K562 (cell line): ENCODE measurements at regions not wholly inside any gene's neighbourhood (a gene's known extent, or its start where the extent isn't known, plus 50 kb on each side); places are given as distances from the start of the nearest gene placed in this dataset.

Source experiments
- ATAC-seq: fragments of 200-7000 bp; cut with Tn5 transposase; 3 replicates; pipeline ENCODE4 v1.9.1; 2020; ENCODE audit warnings: moderate library complexity
- BruUV-seq: library from RNA; stranded (reverse); fragments of 400-500 nt; replicated peaks from 2 replicates; lab custom pipeline; 2021; lab: Mats Ljungman, UMichigan
- CTCF ChIA-PET: fragments of 300-600 bp; formaldehyde crosslinking; extraction: SDS; loops from one replicate; lab custom pipeline; 2021; ENCODE audit warnings: low intra/inter-chr PET ratio; lab: Yijun Ruan, JAX
- POLR2A ChIA-PET: fragments of 300-600, 350-650 bp; sonication (Branson Sonifier 250); formaldehyde crosslinking; extraction: SDS; loops from one replicate; lab custom pipeline; 2021; ENCODE audit warnings: antibody characterized with exemption, inconsistent platforms; lab: Yijun Ruan, JAX
- DNase-seq, 4 experiments: peaks; one replicate each; pipeline versions ENCODE4 v3.0.0 to v3.0.0-alpha.2; 2011 to 2018; ENCODE audit warnings: low spot score in 3 of 4, mixed read lengths in 3 of 4; ENCODE audit errors: extremely low read depth in 1 of 4
- FAIRE-seq: peaks from 2 replicates; lab custom pipeline; 2011; peaks lifted over from hg19 to GRCh38; lab: Jason Lieb, UNC
- H2AFZ ChIP-seq: 2 replicates; pipeline ENCODE4 v1.6.0; 2011; ENCODE audit warnings: low read depth, low read length, control low read depth, inconsistent platforms
- H3K27ac ChIP-seq: fragments of 200-600 bp; 3 replicates; pipeline ENCODE4 v1.8.0; 2011; ENCODE audit warnings: low read depth, mild to moderate bottlenecking, control low read depth, inconsistent platforms, low read length, moderate library complexity, mixed read lengths; ENCODE audit errors: extremely low read depth
- H3K27me3 ChIP-seq, 2 experiments: fragments of 300-600 bp in 1 of 2; 2 replicates in 1 of 2; 3 replicates in 1 of 2; pipeline versions ENCODE4 v1.6.0 to v1.8.0; 2011; ENCODE audit warnings: inconsistent platforms in 2 of 2, low read length in 2 of 2, mild to moderate bottlenecking in 1 of 2, mixed read lengths in 1 of 2, moderate library complexity in 1 of 2; ENCODE audit not compliant: control insufficient read depth in 2 of 2, insufficient read depth in 2 of 2
- H3K36me3 ChIP-seq: fragments of 300-600 bp; 3 replicates; pipeline ENCODE4 v1.8.0; 2011; ENCODE audit warnings: mild to moderate bottlenecking, low read length, inconsistent platforms; ENCODE audit not compliant: control insufficient read depth, insufficient read depth
- H3K4me1 ChIP-seq, 2 experiments: fragments of 200-600 bp in 1 of 2; replicated peaks in 1 of 2; 2 replicates in 1 of 2; 3 replicates in 1 of 2; pipeline versions ENCODE4 v1.5.1 to v1.8.0; 2011; ENCODE audit warnings: inconsistent platforms in 2 of 2, low read length in 2 of 2, mild to moderate bottlenecking in 1 of 2, mixed read lengths in 1 of 2, moderate library complexity in 1 of 2; ENCODE audit not compliant: control insufficient read depth in 2 of 2, insufficient read depth in 2 of 2
- H3K4me2 ChIP-seq: 2 replicates; pipeline ENCODE4 v1.6.1; 2011; ENCODE audit warnings: low read length, control low read depth, inconsistent platforms, mixed read lengths; ENCODE audit not compliant: insufficient read depth
- H3K4me3 ChIP-seq: fragments of 200-600 bp; sonication (generic), shearing (Covaris generic); 2 replicates; pipeline ENCODE4 v1.5.1; 2016; ENCODE audit warnings: control low read depth, inconsistent platforms
- H3K79me2 ChIP-seq: fragments of 200-600 bp; 3 replicates; pipeline ENCODE4 v1.8.0; 2011; ENCODE audit warnings: low read length, inconsistent platforms; ENCODE audit not compliant: control insufficient read depth, insufficient read depth
- H3K9ac ChIP-seq, 2 experiments: 2 replicates each; pipeline versions ENCODE4 v1.6.0 to v1.6.1; 2011; ENCODE audit warnings: low read depth in 2 of 2, low read length in 2 of 2, control low read depth in 1 of 2, inconsistent platforms in 1 of 2, mild to moderate bottlenecking in 1 of 2, mixed read lengths in 1 of 2; ENCODE audit not compliant: insufficient read depth in 1 of 2
- H3K9me1 ChIP-seq: one replicate; pipeline ENCODE4 v1.6.0; 2011; ENCODE audit warnings: inconsistent platforms, mild to moderate bottlenecking, low read length, moderate library complexity; ENCODE audit not compliant: control insufficient read depth, insufficient read depth
- H3K9me3 ChIP-seq: replicated peaks from 2 replicates; pipeline ENCODE4 v1.5.1; 2011; ENCODE audit warnings: low read depth, low read length, inconsistent platforms; ENCODE audit not compliant: control insufficient read depth, insufficient read depth
- H4K20me1 ChIP-seq: replicated peaks from 2 replicates; pipeline ENCODE4 v1.6.1; 2011; ENCODE audit warnings: low read length, inconsistent platforms, mixed read lengths; ENCODE audit not compliant: control insufficient read depth, insufficient read depth
- MGA ChIP-seq: fragments of 450-650 bp; IDR thresholded peaks from 2 replicates; pipeline ENCODE4 v1.6.1; 2016; ENCODE audit warnings: mild to moderate bottlenecking, moderate library complexity
- NELFE ChIP-seq: IDR thresholded peaks from 2 replicates; pipeline ENCODE4 v1.6.1; 2011; ENCODE audit warnings: mild to moderate bottlenecking; ENCODE audit not compliant: insufficient read depth, insufficient read length
- POLR2G ChIP-seq: fragments of 200-400 bp; formaldehyde crosslinking; IDR thresholded peaks from 2 replicates; pipeline ENCODE4 v1.6.1; 2017; ENCODE audit warnings: low read depth, mild to moderate bottlenecking, antibody characterized with exemption, low read length, moderate library complexity
- RB1 ChIP-seq: fragments of 450-650 bp; IDR thresholded peaks from 2 replicates; pipeline ENCODE4 v1.6.1; 2017; ENCODE audit warnings: low read depth, mild to moderate bottlenecking
- ZBTB8A ChIP-seq: fragments of 450-650 bp; IDR thresholded peaks from 2 replicates; pipeline ENCODE4 v1.6.1; 2018; ENCODE audit warnings: mild to moderate bottlenecking, moderate library complexity; ENCODE audit not compliant: partially characterized antibody
- WGBS: fragments of 100-300 bp; shearing (Covaris generic); methylation state at CpG from one replicate; pipeline ENCODE4 v1.1.6; 2016; ENCODE audit warnings: low coverage, mixed read lengths; ENCODE audit not compliant: insufficient coverage; ENCODE audit errors: missing lambda C conversion rate; 5-methylcytosine and 5-hydroxymethylcytosine counted together
- in situ Hi-C: fragments of 300-500 bp; cut with MboI; formaldehyde crosslinking; loops from 4 replicates; pipeline ENCODE4 v1.15.0; 2018; ENCODE audit warnings: inconsistent platforms, mixed read lengths
- intact Hi-C: fragments of 100-400 bp; cut with micrococcal nuclease; formaldehyde crosslinking; loops from 2 replicates; pipeline ENCODE4 v1.14.2; 2022

- ChIA-PET CTCF (no interaction called here), POLR2A (no interaction called here)
- no peak for TF ChIP-seq ZBTB8A
- H3K9me3 ChIP-seq = no peaks in the 10 kb centered on the region
- H4K20me1 ChIP-seq = no peaks in the 10 kb centered on the region
- ATAC-seq (no peak), FAIRE-seq (no peak), DNase-seq (no peak)
- in situ Hi-C loops = no loop called here
- no peaks in the 10 kb centered on the region for H3K36me3 ChIP-seq
- H3K79me2 ChIP-seq = no peaks in the 10 kb centered on the region
- H3K27ac ChIP-seq = no peak overlapping the region
- no peaks in the 10 kb centered on the region for H3K9me1 ChIP-seq
- H3K4me1 ChIP-seq = no peaks in the 10 kb centered on the region
- no peak overlapping the region for H3K4me3 ChIP-seq
- BruUV-seq = no TSS peak
- H3K4me2 ChIP-seq = no peak overlapping the region
- WGBS = no CpG with 5 or more reads among the region's 1 CpG
- intact Hi-C loops = no loop called here
- H3K27me3 ChIP-seq = no peaks in the 10 kb centered on the region
- H3K9ac ChIP-seq = no peak overlapping the region
- no peak overlapping the region for H2AFZ ChIP-seq
Observed at GRCh38 chr13:56271686-56272085, 869.0 kb upstream of the PRR20A start.

- Histone ChIP-seq H3K4me2 (no peak overlapping the region), H3K27me3 (no peaks in the 10 kb centered on the region), H3K36me3 (no peaks in the 10 kb centered on the region), H3K9ac (no peak overlapping the region), H3K27ac (no peak overlapping the region), H3K9me3 (no peaks in the 10 kb centered on the region), H3K4me1 (no peaks in the 10 kb centered on the region), H3K79me2 (no peaks in the 10 kb centered on the region), H2AFZ (no peak overlapping the region), H4K20me1 (no peaks in the 10 kb centered on the region), H3K4me3 (no peak overlapping the region), H3K9me1 (no peaks in the 10 kb centered on the region)
- in situ Hi-C loops = no loop called here
- 6% methylated on average over 4 of the region's 4 CpGs for WGBS
- FAIRE-seq = no peak
- ATAC-seq = no peak
- ChIA-PET POLR2A (no interaction called here), CTCF (no interaction called here)
- no TSS peak for BruUV-seq
- intact Hi-C loops = no loop called here
- no peak for DNase-seq
- TF ChIP-seq POLR2G (no peak), MGA (no peak), NELFE (no peak), RB1 (no peak)
Observed at GRCh38 chr13:56283262-56283828, 857.4 kb upstream of the PRR20A start.
